ENCODE measurements at regions not wholly inside any gene's neighbourhood (a gene's known extent, or its start where the extent isn't known, plus 50 kb on each side); places are given as distances from the start of the nearest gene placed in this dataset.

- Mint-ChIP-seq H3K27ac (no peak overlapping the region), H3K36me3 (ENCODE audit: low read depth) (no peaks in the 10 kb centered on the region), H3K9me3 (peaks cover 3% of the 10 kb centered on the region), H3K4me3 (no peak overlapping the region), H3K4me1 (no peaks in the 10 kb centered on the region), H3K27me3 (no peaks in the 10 kb centered on the region)
- DNase-seq = no peak
- intact Hi-C loops (cut with micrococcal nuclease) = no loop called here
Observed at GRCh38 chr5:15393146-15393545, 106.8 kb upstream of the FBXL7 start.

GRCh38 chr5:15391704-15392397, 108.1 kb upstream of the FBXL7 start:
- Mint-ChIP-seq H3K4me1 (no peaks in the 10 kb centered on the region), H3K9me3 (peaks cover 7% of the 10 kb centered on the region), H3K4me3 (no peak overlapping the region), H3K36me3 (ENCODE audit: low read depth) (no peaks in the 10 kb centered on the region), H3K27ac (no peak overlapping the region), H3K27me3 (no peaks in the 10 kb centered on the region)
- intact Hi-C loops (cut with micrococcal nuclease) = no loop called here
- DNase-seq = no peak

- DNase-seq = no peak
- Mint-ChIP-seq H3K9me3 (peaks cover 4% of the 10 kb centered on the region), H3K27me3 (no peaks in the 10 kb centered on the region), H3K27ac (no peak overlapping the region), H3K4me1 (no peaks in the 10 kb centered on the region), H3K36me3 (ENCODE audit: low read depth) (no peaks in the 10 kb centered on the region), H3K4me3 (no peak overlapping the region)
- intact Hi-C loops (cut with micrococcal nuclease) = no loop called here
Observed at GRCh38 chr5:15388866-15389265, 111.1 kb upstream of the FBXL7 start.

GRCh38 chr5:15387931-15388524, 112.0 kb upstream of the FBXL7 start:
- Mint-ChIP-seq H3K27ac (no peak overlapping the region), H3K4me3 (no peak overlapping the region), H3K9me3 (peaks cover 4% of the 10 kb centered on the region), H3K36me3 (ENCODE audit: low read depth) (no peaks in the 10 kb centered on the region), H3K4me1 (no peaks in the 10 kb centered on the region), H3K27me3 (no peaks in the 10 kb centered on the region)
- intact Hi-C loops (cut with micrococcal nuclease) = no loop called here
- no peak for DNase-seq

- intact Hi-C loops (cut with micrococcal nuclease) = no loop called here
- Mint-ChIP-seq H3K27me3 (no peaks in the 10 kb centered on the region), H3K36me3 (ENCODE audit: low read depth) (no peaks in the 10 kb centered on the region), H3K4me1 (no peaks in the 10 kb centered on the region), H3K9me3 (peaks cover 4% of the 10 kb centered on the region), H3K27ac (no peak overlapping the region), H3K4me3 (no peak overlapping the region)
- DNase-seq = no peak
Observed at GRCh38 chr5:15386122-15386521, 113.9 kb upstream of the FBXL7 start.

- no peaks in the 10 kb centered on the region for H3K36me3 Mint-ChIP-seq (ENCODE audit: low read depth)
- H3K4me3 Mint-ChIP-seq = no peak overlapping the region
- H3K27me3 Mint-ChIP-seq = no peaks in the 10 kb centered on the region
- no peaks in the 10 kb centered on the region for H3K4me1 Mint-ChIP-seq
- no peak overlapping the region for H3K27ac Mint-ChIP-seq
- no peak for DNase-seq
- intact Hi-C loops (cut with micrococcal nuclease) = no loop called here
- peaks cover 4% of the 10 kb centered on the region for H3K9me3 Mint-ChIP-seq
Observed at GRCh38 chr5:15385553-15385952, 114.4 kb upstream of the FBXL7 start.

GRCh38 chr5:15385037-15385436, 114.9 kb upstream of the FBXL7 start:
- H3K9me3 Mint-ChIP-seq = peaks cover 4% of the 10 kb centered on the region
- H3K27me3 Mint-ChIP-seq = no peaks in the 10 kb centered on the region
- no peak overlapping the region for H3K4me3 Mint-ChIP-seq
- DNase-seq = no peak
- no peak overlapping the region for H3K27ac Mint-ChIP-seq
- intact Hi-C loops (cut with micrococcal nuclease) = no loop called here
- H3K36me3 Mint-ChIP-seq (ENCODE audit: low read depth) = no peaks in the 10 kb centered on the region
- no peaks in the 10 kb centered on the region for H3K4me1 Mint-ChIP-seq

GRCh38 chr5:15384581-15384980, 115.4 kb upstream of the FBXL7 start:
- no peaks in the 10 kb centered on the region for H3K36me3 Mint-ChIP-seq (ENCODE audit: low read depth)
- H3K9me3 Mint-ChIP-seq = peaks cover 4% of the 10 kb centered on the region
- H3K4me1 Mint-ChIP-seq = no peaks in the 10 kb centered on the region
- intact Hi-C loops (cut with micrococcal nuclease) = no loop called here
- H3K27me3 Mint-ChIP-seq = no peaks in the 10 kb centered on the region
- no peak overlapping the region for H3K4me3 Mint-ChIP-seq
- H3K27ac Mint-ChIP-seq = no peak overlapping the region
- DNase-seq = no peak

- Mint-ChIP-seq H3K4me3 (no peak overlapping the region), H3K27ac (no peak overlapping the region), H3K36me3 (ENCODE audit: low read depth) (no peaks in the 10 kb centered on the region), H3K4me1 (no peaks in the 10 kb centered on the region), H3K9me3 (peaks cover 4% of the 10 kb centered on the region), H3K27me3 (no peaks in the 10 kb centered on the region)
- DNase-seq = no peak
- intact Hi-C loops (cut with micrococcal nuclease) = no loop called here
Observed at GRCh38 chr5:15384176-15384575, 115.8 kb upstream of the FBXL7 start.

GRCh38 chr5:15383469-15383868, 116.5 kb upstream of the FBXL7 start:
- Mint-ChIP-seq H3K36me3 (ENCODE audit: low read depth) (no peaks in the 10 kb centered on the region), H3K9me3 (peaks cover 4% of the 10 kb centered on the region)
- intact Hi-C loops (cut with micrococcal nuclease) = no loop called here

GRCh38 chr5:15383021-15383420, 117.0 kb upstream of the FBXL7 start:
- H3K4me1 Mint-ChIP-seq = no peaks in the 10 kb centered on the region
- H3K9me3 Mint-ChIP-seq = peaks cover 4% of the 10 kb centered on the region
- no peak overlapping the region for H3K4me3 Mint-ChIP-seq
- no peaks in the 10 kb centered on the region for H3K36me3 Mint-ChIP-seq (ENCODE audit: low read depth)
- H3K27me3 Mint-ChIP-seq = no peaks in the 10 kb centered on the region
- no peak overlapping the region for H3K27ac Mint-ChIP-seq
- intact Hi-C loops (cut with micrococcal nuclease) = no loop called here
- no peak for DNase-seq

More at GRCh38 chr5:15383469-15383868, 116.5 kb upstream of the FBXL7 start:
- DNase-seq = no peak
- H3K27me3 Mint-ChIP-seq = no peaks in the 10 kb centered on the region
- H3K4me3 Mint-ChIP-seq = no peak overlapping the region
- H3K4me1 Mint-ChIP-seq = no peaks in the 10 kb centered on the region
- no peak overlapping the region for H3K27ac Mint-ChIP-seq

GRCh38 chr5:15377573-15378340, 122.2 kb upstream of the FBXL7 start:
- Mint-ChIP-seq H3K27me3 (no peaks in the 10 kb centered on the region), H3K4me1 (no peaks in the 10 kb centered on the region), H3K9me3 (peaks cover 3% of the 10 kb centered on the region), H3K27ac (no peak overlapping the region), H3K4me3 (no peak overlapping the region), H3K36me3 (ENCODE audit: low read depth) (no peaks in the 10 kb centered on the region)
- intact Hi-C loops (cut with micrococcal nuclease) = no loop called here
- DNase-seq = no peak

- intact Hi-C loops (cut with micrococcal nuclease) = no loop called here
- no peak for DNase-seq
- Mint-ChIP-seq H3K4me3 (no peak overlapping the region), H3K9me3 (peaks cover 3% of the 10 kb centered on the region), H3K36me3 (ENCODE audit: low read depth) (no peaks in the 10 kb centered on the region), H3K4me1 (no peaks in the 10 kb centered on the region), H3K27ac (no peak overlapping the region), H3K27me3 (no peaks in the 10 kb centered on the region)
Observed at GRCh38 chr5:15376803-15377202, 123.2 kb upstream of the FBXL7 start.

- no peaks in the 10 kb centered on the region for H3K4me1 Mint-ChIP-seq
- peaks cover 3% of the 10 kb centered on the region for H3K9me3 Mint-ChIP-seq
- no peak overlapping the region for H3K4me3 Mint-ChIP-seq
- no peaks in the 10 kb centered on the region for H3K36me3 Mint-ChIP-seq (ENCODE audit: low read depth)
- no peak for DNase-seq
- intact Hi-C loops (cut with micrococcal nuclease) = no loop called here
- H3K27ac Mint-ChIP-seq = no peak overlapping the region
- no peaks in the 10 kb centered on the region for H3K27me3 Mint-ChIP-seq
Observed at GRCh38 chr5:15376088-15376487, 123.9 kb upstream of the FBXL7 start.
